SU-DHL-6 (cell line): ENCODE measurements at regions not wholly inside any gene's neighbourhood (a gene's known extent, or its start where the extent isn't known, plus 50 kb on each side); places are given as distances from the start of the nearest gene placed in this dataset.

Experiments
- H2AFZ ChIP-seq: fragments of 200-600 bp; sonication (generic); 2 replicates; pipeline ENCODE4 v1.6.1; 2014; ENCODE audit warnings: low read depth, mild to moderate bottlenecking, moderate library complexity, mixed read lengths, antibody characterized with exemption, low read length; ENCODE audit not compliant: severe bottlenecking
- H3F3A ChIP-seq: fragments of 200-600 bp; shearing (Covaris generic); 2 replicates; pipeline ENCODE4 v1.6.0; 2016; ENCODE audit warnings: antibody characterized with exemption, mild to moderate bottlenecking; ENCODE audit not compliant: insufficient read depth
- H3K27ac ChIP-seq: fragments of 200-600 bp; sonication (generic); 2 replicates; pipeline ENCODE4 v1.5.1; 2016; ENCODE audit warnings: low read depth, mild to moderate bottlenecking, low read length, moderate library complexity, mixed read lengths
- H3K27me3 ChIP-seq: fragments of 200-600 bp; sonication (generic), shearing (Covaris generic); 2 replicates; pipeline ENCODE4 v1.6.0; 2014; ENCODE audit warnings: mild to moderate bottlenecking, low read length
- H3K36me3 ChIP-seq: fragments of 200-600 bp; sonication (generic); 2 replicates; pipeline ENCODE4 v1.6.1; 2014; ENCODE audit warnings: mild to moderate bottlenecking, low read length, mixed read lengths
- H3K4me2 ChIP-seq: fragments of 300-600, 200-600 bp; shearing (Covaris generic), sonication (generic); 2 replicates; pipeline ENCODE4 v1.6.0; 2014; ENCODE audit warnings: low read length, low read depth, mild to moderate bottlenecking; ENCODE audit not compliant: poor library complexity, severe bottlenecking
- H3K4me3 ChIP-seq: fragments of 200-600 bp; sonication (generic); 2 replicates; pipeline ENCODE4 v1.5.1; 2014; ENCODE audit warnings: antibody characterized with exemption, low read length, mild to moderate bottlenecking, mixed read lengths; ENCODE audit not compliant: insufficient read depth, poor library complexity, severe bottlenecking
- H3K79me2 ChIP-seq: fragments of 200-600 bp; sonication (generic); 2 replicates; pipeline ENCODE4 v1.6.1; 2014; ENCODE audit warnings: mild to moderate bottlenecking, low read length, moderate library complexity; ENCODE audit not compliant: insufficient read depth
- H3K9ac ChIP-seq: fragments of 200-600 bp; sonication (generic); 2 replicates; pipeline ENCODE4 v1.7.0; 2014; ENCODE audit warnings: mild to moderate bottlenecking, low read length
- H3K9me2 ChIP-seq: fragments of 200-600 bp; sonication (generic); replicated peaks from 2 replicates; pipeline ENCODE4 v1.6.1; 2014; ENCODE audit warnings: low read length; ENCODE audit not compliant: insufficient read depth
- H3K9me3 ChIP-seq: fragments of 200-600 bp; sonication (generic); 2 replicates; pipeline ENCODE4 v1.6.1; 2014; ENCODE audit warnings: low read length, mixed read lengths; ENCODE audit not compliant: insufficient read depth
- H4K20me1 ChIP-seq: fragments of 200-600 bp; sonication (generic); 2 replicates; pipeline ENCODE4 v1.6.1; 2014; ENCODE audit warnings: low read depth, mild to moderate bottlenecking, antibody characterized with exemption, low read length, moderate library complexity, mixed read lengths
- CTCF ChIP-seq: fragments of 200-600 bp; sonication (generic); IDR thresholded peaks from one replicate; pipeline ENCODE4 v1.5.1; 2017; ENCODE audit warnings: antibody characterized with exemption, mild to moderate bottlenecking, low read length, moderate library complexity; ENCODE audit not compliant: insufficient read depth, poor library complexity, severe bottlenecking
- EZH2phosphoT487 ChIP-seq: fragments of 200-600 bp; sonication (generic), shearing (Covaris generic); conservative IDR thresholded peaks from 2 replicates; pipeline ENCODE4 v1.6.1; 2018; ENCODE audit warnings: mild to moderate bottlenecking, antibody characterized with exemption, low read length, moderate library complexity, mixed read lengths

GRCh38 chr2:150909090-150909489 lies 352.6 kb downstream of the RBM43 start:
- TF ChIP-seq EZH2phosphoT487: no peak
- TF ChIP-seq CTCF: no peak
- Histone ChIP-seq H3K9me3 (no peaks in the 10 kb centered on the region), H3K4me2 (no peak overlapping the region), H3K27ac (no peak overlapping the region), H3K27me3 (no peaks in the 10 kb centered on the region), H2AFZ (no peak overlapping the region), H3K4me3 (no peak overlapping the region), H3K79me2 (no peaks in the 10 kb centered on the region), H3K36me3 (no peaks in the 10 kb centered on the region), H4K20me1 (no peaks in the 10 kb centered on the region), H3K9me2 (no peaks in the 10 kb centered on the region), H3F3A (no peaks in the 10 kb centered on the region), H3K9ac (no peak overlapping the region)

GRCh38 chr2:150907466-150907865 lies 354.2 kb downstream of the RBM43 start:
- Histone ChIP-seq H3F3A (no peaks in the 10 kb centered on the region), H2AFZ (no peak overlapping the region), H3K36me3 (no peaks in the 10 kb centered on the region), H3K27me3 (no peaks in the 10 kb centered on the region), H3K79me2 (no peaks in the 10 kb centered on the region), H3K9me2 (no peaks in the 10 kb centered on the region), H3K9ac (no peak overlapping the region), H3K4me3 (no peak overlapping the region), H4K20me1 (no peaks in the 10 kb centered on the region), H3K9me3 (no peaks in the 10 kb centered on the region), H3K4me2 (no peak overlapping the region), H3K27ac (no peak overlapping the region)
- no peak for TF ChIP-seq EZH2phosphoT487
- no peak for TF ChIP-seq CTCF

- TF ChIP-seq EZH2phosphoT487: no peak
- TF ChIP-seq CTCF: no peak
- Histone ChIP-seq H3K36me3 (no peaks in the 10 kb centered on the region), H3K9ac (no peak overlapping the region)
Observed at GRCh38 chr2:150903461-150903860, 358.2 kb downstream of the RBM43 start.

GRCh38 chr2:150903055-150903454 lies 358.6 kb downstream of the RBM43 start:
- Histone ChIP-seq H3K36me3 (no peaks in the 10 kb centered on the region), H3K27ac (no peak overlapping the region), H3K9me2 (no peaks in the 10 kb centered on the region), H2AFZ (no peak overlapping the region), H3K9ac (no peak overlapping the region), H3K4me3 (no peak overlapping the region), H3K9me3 (no peaks in the 10 kb centered on the region), H3K79me2 (no peaks in the 10 kb centered on the region), H3F3A (no peaks in the 10 kb centered on the region), H4K20me1 (no peaks in the 10 kb centered on the region), H3K4me2 (no peak overlapping the region), H3K27me3 (no peaks in the 10 kb centered on the region)
- TF ChIP-seq EZH2phosphoT487: no peak
- TF ChIP-seq CTCF: no peak

More at GRCh38 chr2:150903461-150903860, 358.2 kb downstream of the RBM43 start:
- Histone ChIP-seq H3K79me2 (no peaks in the 10 kb centered on the region), H3K9me2 (no peaks in the 10 kb centered on the region), H3K27me3 (no peaks in the 10 kb centered on the region), H4K20me1 (no peaks in the 10 kb centered on the region), H3K4me2 (no peak overlapping the region), H3K27ac (no peak overlapping the region), H3K9me3 (no peaks in the 10 kb centered on the region), H3F3A (no peaks in the 10 kb centered on the region), H2AFZ (no peak overlapping the region), H3K4me3 (no peak overlapping the region)
